ENCODE measurements at regions not wholly inside any gene's neighbourhood (a gene's known extent, or its start where the extent isn't known, plus 50 kb on each side); places are given as distances from the start of the nearest gene placed in this dataset.

DNA sequence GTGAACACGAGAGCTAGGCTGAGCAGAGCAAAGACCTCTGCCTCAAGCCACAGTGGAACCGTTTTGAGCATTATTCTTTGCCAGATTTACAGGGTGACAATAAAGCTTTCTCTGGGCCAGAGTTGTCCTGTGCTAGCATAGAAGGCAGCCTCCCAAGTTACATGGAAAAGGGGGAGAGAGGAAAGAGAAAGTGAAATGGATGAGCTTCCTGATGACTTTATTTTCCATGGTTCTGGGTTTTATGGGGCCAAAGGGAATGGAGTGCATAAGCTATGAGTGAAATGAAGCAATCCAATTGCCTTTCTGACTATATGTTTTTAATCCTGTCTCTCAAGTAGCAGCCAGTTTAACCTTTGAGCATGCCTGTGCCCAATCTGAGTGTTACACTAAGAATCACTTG is 428.4 kb downstream of the COG6 start:
- DNase-seq: no peak

DNA sequence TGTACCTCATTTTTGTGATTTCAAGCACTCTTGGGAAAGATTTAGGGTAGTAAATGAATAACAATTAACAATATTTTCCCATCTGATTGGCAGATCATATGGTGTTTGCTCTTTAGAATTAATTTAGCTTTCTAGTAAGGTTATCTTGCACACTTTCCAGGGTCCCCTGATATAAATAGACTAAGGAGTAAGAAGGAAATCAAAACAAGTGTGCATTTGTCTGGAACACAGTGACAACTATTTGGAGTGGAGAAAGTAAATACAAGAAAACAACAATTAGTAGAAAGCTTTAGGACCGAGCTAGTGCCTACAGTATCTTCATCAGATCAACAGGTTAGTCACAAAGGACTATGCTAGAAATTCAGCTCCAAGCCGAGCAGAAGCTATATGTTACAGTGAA is 429.5 kb downstream of the COG6 start:
- DNase-seq: no peak

DNA sequence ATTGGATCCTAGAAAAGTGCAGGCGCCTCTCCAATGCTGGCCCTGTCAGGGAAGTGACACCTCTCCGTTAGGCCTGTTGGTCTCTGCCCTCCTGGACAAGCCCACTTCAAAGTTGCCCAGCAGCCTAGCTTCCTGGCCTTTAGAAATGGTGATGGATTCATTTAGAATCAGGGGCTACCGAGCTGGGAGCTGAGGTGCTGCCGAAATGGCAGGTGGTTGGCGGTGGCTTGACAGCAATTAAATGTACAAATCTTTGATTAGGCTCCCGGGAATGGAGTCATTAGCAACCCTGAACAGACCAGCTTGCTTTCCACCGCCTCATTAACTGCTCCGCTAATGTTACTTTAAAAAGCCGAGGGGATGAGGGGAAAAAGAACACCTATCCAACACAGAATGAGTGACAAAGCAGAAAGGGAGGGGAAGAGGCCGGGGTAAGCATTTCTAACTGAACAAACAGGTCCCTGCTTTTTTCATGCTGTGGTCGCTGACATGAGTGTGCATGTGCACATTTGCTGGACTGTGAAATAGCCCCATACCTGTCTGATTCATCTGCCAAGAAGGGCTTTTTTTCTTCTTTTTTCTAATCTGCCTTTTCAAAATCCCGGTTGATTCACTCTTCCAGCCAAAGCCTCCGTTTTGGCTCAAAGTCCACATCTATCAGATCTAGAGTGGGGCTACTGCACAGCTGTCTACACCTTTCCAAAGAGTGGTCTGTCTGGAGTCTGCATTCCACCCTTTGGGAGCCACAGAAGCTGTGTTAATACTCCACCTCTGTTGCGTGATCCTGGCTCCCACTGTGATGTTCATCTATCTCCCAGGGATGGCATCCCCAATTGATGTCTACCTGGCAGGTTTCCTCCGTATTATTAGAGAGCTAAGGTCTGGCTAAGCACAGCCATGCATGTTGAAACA is 431.9 kb downstream of the COG6 start:
- DNase-seq: no peak

DNA sequence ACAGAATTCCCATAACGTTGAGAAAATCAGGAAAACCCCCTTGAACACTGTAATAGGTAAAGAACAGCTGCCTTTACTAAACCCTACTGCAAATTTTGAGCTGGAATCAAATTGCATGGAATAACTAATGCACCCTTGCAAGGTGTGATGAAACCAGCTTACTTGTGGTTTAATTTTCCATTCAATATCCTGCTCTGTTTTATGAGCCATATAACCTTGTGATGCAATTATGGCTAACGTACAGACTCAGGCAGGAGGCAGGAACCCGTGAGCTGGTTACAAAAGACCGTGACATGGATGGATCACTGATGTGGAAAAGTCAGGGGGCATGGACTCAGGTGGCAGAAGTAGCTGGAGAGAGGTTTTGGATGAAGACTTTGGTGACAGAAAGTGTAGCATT is 438.6 kb downstream of the COG6 start:
- DNase-seq: no peak

GRCh38 chr13:40095695-40096356 is 440.4 kb downstream of the COG6 start:
- no peak for DNase-seq

DNA sequence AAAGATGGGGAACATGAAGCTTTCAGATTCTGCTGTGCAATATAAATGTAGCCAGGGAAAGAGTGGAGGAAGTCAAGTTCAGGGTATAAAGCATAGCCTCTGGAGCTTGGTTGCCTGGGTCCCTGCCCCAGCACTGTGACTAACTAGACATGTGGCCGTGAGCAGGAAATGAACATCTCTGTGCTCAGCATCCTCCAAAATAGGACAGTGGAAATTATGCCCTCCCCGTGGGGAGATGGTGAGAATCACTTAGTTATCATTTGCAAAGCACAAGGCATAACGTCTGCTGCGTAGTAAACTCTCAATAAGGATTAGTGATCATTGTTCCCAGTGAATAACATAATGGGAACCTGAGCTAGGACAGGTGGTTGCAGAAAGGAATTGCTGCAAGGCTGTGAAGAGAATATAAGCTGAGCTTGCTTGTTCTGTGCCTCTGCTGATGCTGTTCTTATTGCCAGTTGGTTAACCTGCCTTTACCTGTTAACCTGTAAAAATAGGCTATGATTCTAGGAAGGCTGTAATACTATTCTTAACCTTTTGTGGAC is 441.0 kb downstream of the COG6 start:
- DNase-seq: no peak

GRCh38 chr13:40098246-40098645 is 442.8 kb downstream of the COG6 start:
- no peak for DNase-seq

GRCh38 chr13:40101708-40102359 is 446.4 kb downstream of the COG6 start:
- DNase-seq: no peak

DNA sequence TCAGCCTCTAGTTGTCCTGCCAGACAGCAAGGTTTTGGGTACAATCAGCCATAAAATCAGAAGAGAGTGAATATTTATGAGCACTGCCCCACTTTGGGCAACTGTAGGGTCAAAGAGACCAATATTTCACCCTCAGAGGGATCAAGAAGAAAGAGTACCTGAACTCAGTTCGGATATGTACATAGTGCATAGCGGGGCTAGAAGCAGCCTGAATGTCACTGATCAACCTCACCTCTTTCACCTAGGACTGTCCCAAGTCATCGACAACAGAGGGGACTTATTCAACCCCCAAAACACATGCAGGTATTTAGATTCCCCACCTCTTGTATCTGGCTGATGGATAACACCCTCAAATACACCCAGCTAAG is 446.9 kb downstream of the COG6 start:
- no peak for DNase-seq

GRCh38 chr13:40102854-40103253 is 447.4 kb downstream of the COG6 start:
- DNase-seq: no peak

GRCh38 chr13:40103864-40104263 is 448.4 kb downstream of the COG6 start:
- no peak for DNase-seq

- no peak for DNase-seq
These were observed 449.8 kb downstream of the COG6 start for GRCh38 chr13:40105231-40105630.

DNA sequence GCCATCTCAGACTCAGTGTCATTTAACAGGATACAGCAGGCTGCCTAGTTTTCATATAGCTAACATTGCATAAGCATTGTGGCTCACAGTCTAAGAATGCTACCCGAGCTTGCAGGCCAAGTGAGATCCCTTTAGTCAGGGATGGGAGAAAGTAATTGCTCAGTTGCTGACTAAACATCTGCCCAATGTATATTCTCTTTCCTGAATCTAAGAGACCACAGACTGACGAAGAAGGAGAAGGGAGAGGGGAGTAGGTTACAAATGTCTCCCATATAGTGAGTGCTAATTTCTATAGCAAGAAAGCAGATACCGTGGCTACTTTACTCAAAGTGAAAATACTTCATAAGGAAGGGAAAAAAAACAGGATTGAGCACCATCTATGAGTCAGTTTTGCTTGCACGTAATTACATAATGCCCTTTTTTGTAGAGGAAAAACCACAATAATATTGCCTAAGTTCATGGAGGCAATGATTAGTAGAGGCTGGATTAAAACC is 453.9 kb downstream of the COG6 start:
- DNase-seq: peak in 1 of 2 experiments; percentile 13

GRCh38 chr13:40113643-40114304 is 458.3 kb downstream of the COG6 start:
- DNase-seq: no peak

- no peak for DNase-seq
These were observed 458.9 kb downstream of the COG6 start for GRCh38 chr13:40114305-40114896.

- DNase-seq: no peak
These were observed 460.0 kb downstream of the COG6 start for GRCh38 chr13:40115426-40115825.

DNA sequence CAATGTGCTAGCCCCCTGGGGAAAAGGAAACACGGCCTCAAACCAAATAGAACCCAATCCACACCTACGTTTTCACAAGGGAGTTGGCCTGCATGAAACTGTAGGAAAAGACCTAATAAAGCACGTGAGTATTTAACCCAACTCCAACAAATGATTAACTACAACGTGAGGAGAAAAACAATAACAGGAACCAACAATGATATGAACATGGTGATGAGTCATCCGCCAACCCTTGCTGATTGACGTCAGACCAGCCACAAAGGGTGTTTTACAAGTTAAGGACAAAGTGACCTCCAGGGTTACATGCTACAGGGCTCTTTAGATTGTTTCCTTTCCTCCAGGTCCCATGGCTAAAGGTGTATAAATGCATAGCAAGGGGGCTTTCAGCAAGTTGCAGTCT is 460.5 kb downstream of the COG6 start:
- no peak for DNase-seq

DNA sequence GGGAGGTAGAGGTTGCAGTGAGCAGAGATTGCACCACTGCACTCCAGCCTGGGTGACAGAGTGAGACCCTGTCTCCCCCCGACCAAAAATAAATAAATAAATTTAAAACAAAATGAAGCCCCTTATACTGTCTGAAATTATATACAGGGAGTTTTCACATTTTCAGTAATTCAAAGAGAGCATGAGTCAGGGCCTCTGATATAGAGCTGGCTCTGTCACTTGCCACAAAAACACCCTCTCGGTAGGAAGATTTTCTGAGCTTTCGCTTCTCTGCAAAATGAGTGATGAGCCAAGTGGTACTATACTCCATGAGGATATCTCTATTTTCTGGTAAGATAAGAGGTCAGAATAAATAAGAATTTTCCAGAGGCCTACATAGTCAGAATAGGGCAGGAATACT is 462.9 kb downstream of the COG6 start:
- DNase-seq: no peak

DNA sequence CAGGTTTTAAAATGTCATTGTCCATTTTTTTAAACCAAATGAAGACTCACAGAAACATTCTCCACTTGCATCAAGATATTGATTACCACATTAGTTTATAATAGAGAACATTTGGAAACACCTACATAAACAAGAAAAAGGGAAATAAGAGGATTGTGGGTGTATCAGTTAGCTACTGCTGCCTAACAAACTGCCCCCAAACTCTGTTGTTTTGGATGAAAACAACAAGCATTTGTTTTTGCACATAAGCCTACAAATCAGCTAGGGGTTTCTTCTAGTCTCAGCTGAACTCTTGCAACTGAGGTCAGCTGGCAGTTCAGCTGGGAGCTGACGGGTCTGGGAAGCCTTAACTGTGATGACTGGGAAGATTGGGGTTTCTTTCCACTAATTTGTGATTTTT is 464.4 kb downstream of the COG6 start:
- DNase-seq: no peak

DNA sequence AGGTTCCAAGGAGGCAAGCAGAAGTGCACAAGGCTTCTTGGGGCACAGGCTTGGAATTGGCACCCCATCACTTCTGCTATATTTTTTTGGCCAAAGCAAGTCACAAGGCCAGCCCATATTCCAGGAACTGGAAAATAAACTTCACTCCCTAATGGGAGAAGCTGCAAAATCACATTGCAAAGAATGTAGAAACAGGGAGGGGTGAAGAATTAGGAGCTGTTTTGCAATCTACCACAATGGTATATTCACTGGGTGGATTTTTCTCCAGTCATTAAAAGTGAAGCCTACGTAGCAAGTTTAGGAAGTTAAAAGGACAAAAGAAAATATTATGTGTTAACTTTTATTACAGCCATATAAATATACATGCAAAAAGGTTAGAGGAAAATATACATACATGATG is 464.8 kb downstream of the COG6 start:
- no peak for DNase-seq

DNA sequence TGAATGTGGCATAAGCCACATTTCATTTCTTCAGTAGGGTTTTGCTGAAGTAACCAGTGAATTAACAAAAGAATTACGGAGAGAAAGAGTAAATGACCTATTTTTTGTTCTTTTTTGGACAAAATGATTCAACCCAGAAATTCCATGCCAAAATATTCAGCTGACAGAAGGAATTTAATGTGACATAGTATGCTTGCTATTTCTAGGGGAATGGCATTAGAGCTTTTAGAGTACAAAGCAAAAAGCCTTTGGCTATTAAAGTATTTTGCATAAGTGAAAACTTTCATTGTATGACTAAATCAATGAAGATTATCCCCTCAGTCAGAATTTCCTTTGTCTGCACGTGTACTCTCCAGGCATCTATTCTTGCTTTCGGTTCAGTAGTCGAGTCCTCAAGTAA is 465.3 kb downstream of the COG6 start:
- DNase-seq: no peak

- DNase-seq: no peak
These were observed 466.3 kb downstream of the COG6 start for GRCh38 chr13:40121722-40122121.

Data from AML-193 (cell line).